ENCODE measurements at regions not wholly inside any gene's neighbourhood (a gene's known extent, or its start where the extent isn't known, plus 50 kb on each side); places are given as distances from the start of the nearest gene placed in this dataset.

GRCh38 chr20:50405915-50406609 lies 104.1 kb upstream of the PTPN1 start:
- Histone ChIP-seq H3K4me3 (no peak overlapping the region), H3K4me2 (no peak overlapping the region), H3F3A (ENCODE audit: insufficient read depth, low read depth) (peaks cover 15% of the 10 kb centered on the region), H3K9me2 (ENCODE audit: insufficient read depth) (no peaks in the 10 kb centered on the region), H4K20me1 (ENCODE audit: insufficient read depth) (no peaks in the 10 kb centered on the region), H3K27ac (no peak overlapping the region), H2AFZ (no peak overlapping the region), H3K36me3 (ENCODE audit: low read depth) (no peaks in the 10 kb centered on the region), H3K4me1 (replicated peaks; ENCODE audit: insufficient read depth) (peaks cover 10% of the 10 kb centered on the region), H3K79me2 (ENCODE audit: low read depth) (no peaks in the 10 kb centered on the region), H3K27me3 (ENCODE audit: insufficient read depth, low read depth) (no peaks in the 10 kb centered on the region), H3K9me3 (ENCODE audit: insufficient read depth, low read depth) (no peaks in the 10 kb centered on the region)
- CTCF ChIA-PET, result no interaction called here
- DNase-seq, result no peak
- intact Hi-C loops (cut with micrococcal nuclease; ENCODE audit: unreplicated experiment), result no loop called here
- BruUV-seq (replicated peaks), result no TSS peak
- TF ChIP-seq CTCF (conservative IDR thresholded peaks at IDR 0.05), result no peak
- no peak for TF ChIP-seq EZH2 (IDR thresholded peaks at IDR 0.05; ENCODE audit: low read depth)
- POLR2A ChIA-PET (ENCODE audit: unreplicated experiment), result no interaction called here

- Histone ChIP-seq H3K9me3 (ENCODE audit: insufficient read depth, low read depth) (no peaks in the 10 kb centered on the region), H3K36me3 (ENCODE audit: low read depth) (no peaks in the 10 kb centered on the region), H3F3A (ENCODE audit: insufficient read depth, low read depth) (peaks cover 16% of the 10 kb centered on the region; the same call in 1 of the 2 replicates), H4K20me1 (ENCODE audit: insufficient read depth) (no peaks in the 10 kb centered on the region), H3K4me2 (no peak overlapping the region), H2AFZ (no peak overlapping the region), H3K27me3 (ENCODE audit: insufficient read depth, low read depth) (no peaks in the 10 kb centered on the region), H3K79me2 (ENCODE audit: low read depth) (no peaks in the 10 kb centered on the region), H3K27ac (no peak overlapping the region), H3K4me3 (no peak overlapping the region), H3K4me1 (replicated peaks; ENCODE audit: insufficient read depth) (peaks cover 15% of the 10 kb centered on the region), H3K9me2 (ENCODE audit: insufficient read depth) (no peaks in the 10 kb centered on the region)
- POLR2A ChIA-PET (ENCODE audit: unreplicated experiment), result no interaction called here
- TF ChIP-seq EZH2 (IDR thresholded peaks at IDR 0.05; ENCODE audit: low read depth) (no peak), CTCF (conservative IDR thresholded peaks at IDR 0.05) (no peak)
- DNase-seq, result no peak
- intact Hi-C loops (cut with micrococcal nuclease; ENCODE audit: unreplicated experiment), result no loop called here
- CTCF ChIA-PET, result no interaction called here
- no TSS peak for BruUV-seq (replicated peaks)
Measured at GRCh38 chr20:50406610-50407136, 103.5 kb upstream of the PTPN1 start.

- Histone ChIP-seq H3K27me3 (ENCODE audit: insufficient read depth, low read depth) (no peaks in the 10 kb centered on the region), H4K20me1 (ENCODE audit: insufficient read depth) (no peaks in the 10 kb centered on the region), H3K79me2 (ENCODE audit: low read depth) (no peaks in the 10 kb centered on the region), H3K36me3 (ENCODE audit: low read depth) (no peaks in the 10 kb centered on the region), H3K27ac (no peak overlapping the region), H3K9me3 (ENCODE audit: insufficient read depth, low read depth) (no peaks in the 10 kb centered on the region), H3K4me3 (no peak overlapping the region), H3K9me2 (ENCODE audit: insufficient read depth) (no peaks in the 10 kb centered on the region), H2AFZ (no peak overlapping the region), H3F3A (ENCODE audit: insufficient read depth, low read depth) (peaks cover 24% of the 10 kb centered on the region), H3K4me2 (no peak overlapping the region), H3K4me1 (replicated peaks; ENCODE audit: insufficient read depth) (peaks cover 32% of the 10 kb centered on the region)
- DNase-seq, result no peak
- TF ChIP-seq EZH2 (IDR thresholded peaks at IDR 0.05; ENCODE audit: low read depth) (no peak), CTCF (conservative IDR thresholded peaks at IDR 0.05) (no peak)
- no TSS peak for BruUV-seq (replicated peaks)
- ChIA-PET POLR2A (ENCODE audit: unreplicated experiment) (no interaction called here), CTCF (no interaction called here)
- intact Hi-C loops (cut with micrococcal nuclease; ENCODE audit: unreplicated experiment), result no loop called here
Measured at GRCh38 chr20:50408526-50409364, 101.4 kb upstream of the PTPN1 start.

All from PC-9 (cell line).